GM10248 (cell line): ENCODE measurements at regions not wholly inside any gene's neighbourhood (a gene's known extent, or its start where the extent isn't known, plus 50 kb on each side); places are given as distances from the start of the nearest gene placed in this dataset.

Source experiments
- CTCF ChIA-PET: fragments of 300-600 bp; sonication (Branson Sonifier 250); formaldehyde crosslinking; extraction: SDS; loops from one replicate; lab custom pipeline; 2021; ENCODE audit warnings: antibody characterized with exemption; lab: Yijun Ruan, JAX
- POLR2A ChIA-PET: fragments of 350-650 bp; sonication (Branson Sonifier 250); formaldehyde crosslinking; extraction: SDS; loops from one replicate; lab custom pipeline; 2020; ENCODE audit warnings: antibody characterized with exemption; lab: Yijun Ruan, JAX
- DNase-seq: peaks from one replicate; pipeline ENCODE4 v3.0.0; 2012; ENCODE audit errors: extremely low spot score
- TF ChIP-seq, protein P1 (sequence below): IDR thresholded peaks from 2 replicates; pipeline ENCODE4 v1.5.1; 2012; ENCODE audit warnings: mild to moderate bottlenecking, low read depth; ENCODE audit errors: extremely low read depth, missing control alignments, control extremely low read depth

DNA sequence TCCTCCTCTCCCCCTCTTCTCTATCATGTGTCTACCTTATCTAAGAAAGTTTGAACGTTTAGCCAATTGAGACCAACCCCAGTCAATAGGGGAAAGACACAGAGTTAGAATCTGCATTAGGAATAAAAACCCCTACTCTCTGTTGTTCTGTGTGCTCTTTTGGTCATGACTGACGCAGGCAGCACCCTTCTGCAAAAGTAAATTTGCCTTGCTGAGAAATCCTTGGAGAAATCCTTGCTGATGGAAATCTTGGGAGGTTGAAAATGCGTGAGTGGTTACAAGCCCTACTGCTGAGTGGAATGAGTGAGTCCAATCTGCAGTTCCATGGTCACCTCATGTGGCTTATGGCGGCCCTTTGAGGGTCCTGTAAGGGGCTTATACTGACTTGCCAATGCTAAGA, 145.2 kb downstream of the AASDHPPT start:
- ChIA-PET POLR2A (no interaction called here), CTCF (no interaction called here)

GRCh38 chr11:106224172-106224571, 146.7 kb downstream of the AASDHPPT start:
- ChIA-PET POLR2A (no interaction called here), CTCF (no interaction called here)
- no peak for DNase-seq
- TF ChIP-seq, protein P1, sequence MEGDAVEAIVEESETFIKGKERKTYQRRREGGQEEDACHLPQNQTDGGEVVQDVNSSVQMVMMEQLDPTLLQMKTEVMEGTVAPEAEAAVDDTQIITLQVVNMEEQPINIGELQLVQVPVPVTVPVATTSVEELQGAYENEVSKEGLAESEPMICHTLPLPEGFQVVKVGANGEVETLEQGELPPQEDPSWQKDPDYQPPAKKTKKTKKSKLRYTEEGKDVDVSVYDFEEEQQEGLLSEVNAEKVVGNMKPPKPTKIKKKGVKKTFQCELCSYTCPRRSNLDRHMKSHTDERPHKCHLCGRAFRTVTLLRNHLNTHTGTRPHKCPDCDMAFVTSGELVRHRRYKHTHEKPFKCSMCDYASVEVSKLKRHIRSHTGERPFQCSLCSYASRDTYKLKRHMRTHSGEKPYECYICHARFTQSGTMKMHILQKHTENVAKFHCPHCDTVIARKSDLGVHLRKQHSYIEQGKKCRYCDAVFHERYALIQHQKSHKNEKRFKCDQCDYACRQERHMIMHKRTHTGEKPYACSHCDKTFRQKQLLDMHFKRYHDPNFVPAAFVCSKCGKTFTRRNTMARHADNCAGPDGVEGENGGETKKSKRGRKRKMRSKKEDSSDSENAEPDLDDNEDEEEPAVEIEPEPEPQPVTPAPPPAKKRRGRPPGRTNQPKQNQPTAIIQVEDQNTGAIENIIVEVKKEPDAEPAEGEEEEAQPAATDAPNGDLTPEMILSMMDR: no peak

More for the DNA sequence above, 145.2 kb downstream of the AASDHPPT start:
- no peak for DNase-seq
- TF ChIP-seq, protein P1: no peak

DNA sequence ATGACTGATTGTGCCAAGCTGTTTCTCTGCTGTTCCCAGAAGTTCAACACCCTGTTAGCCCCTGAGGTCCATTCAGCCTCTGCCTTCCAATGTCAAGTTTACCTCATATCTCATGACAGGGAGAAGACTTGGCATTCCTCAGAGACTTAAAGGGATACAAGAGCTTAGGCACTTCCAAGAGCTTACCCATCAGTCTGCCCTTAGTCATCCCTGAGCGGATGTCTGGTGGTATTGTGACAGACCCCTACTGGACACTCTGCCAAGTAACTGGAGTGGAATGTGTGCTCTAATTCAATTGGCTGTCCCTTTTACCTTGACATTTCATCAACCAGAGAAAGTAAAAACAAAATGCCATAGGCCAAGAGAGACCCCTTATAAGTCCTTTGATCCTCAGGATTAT, 151.5 kb downstream of the AASDHPPT start:
- CTCF ChIA-PET: no interaction called here
- DNase-seq: no peak
- POLR2A ChIA-PET: no interaction called here
- TF ChIP-seq, protein P1: no peak

GRCh38 chr11:106231591-106231990, 154.1 kb downstream of the AASDHPPT start:
- TF ChIP-seq, protein P1: no peak
- ChIA-PET CTCF (no interaction called here), POLR2A (no interaction called here)
- DNase-seq: no peak

GRCh38 chr11:106233191-106233590, 155.7 kb downstream of the AASDHPPT start:
- ChIA-PET POLR2A (no interaction called here), CTCF (no interaction called here)

GRCh38 chr11:106234794-106235193, 157.3 kb downstream of the AASDHPPT start:
- DNase-seq: no peak
- CTCF ChIA-PET: no interaction called here
- TF ChIP-seq, protein P1: no peak
- POLR2A ChIA-PET: no interaction called here

More at GRCh38 chr11:106233191-106233590, 155.7 kb downstream of the AASDHPPT start:
- DNase-seq: no peak
- TF ChIP-seq, protein P1: no peak

GRCh38 chr11:106236295-106236694, 158.8 kb downstream of the AASDHPPT start:
- ChIA-PET CTCF (no interaction called here), POLR2A (no interaction called here)
- TF ChIP-seq, protein P1: no peak
- no peak for DNase-seq
